Neuronal stem cell (in vitro differentiated cells): ENCODE measurements at regions not wholly inside any gene's neighbourhood (a gene's known extent, or its start where the extent isn't known, plus 50 kb on each side); places are given as distances from the start of the nearest gene placed in this dataset.
"Not testable (repeated sequence)": the region's sequence is repeated elsewhere in the genome, so short reads cannot be mapped to it uniquely, and the experiment has no call there.

Experiments used
- DNase-seq: peaks from one replicate; pipeline ENCODE4 v3.0.0-alpha.2; 2013; ENCODE audit warnings: low spot score
- H2AFZ ChIP-seq: one replicate; pipeline ENCODE4 v1.6.1; 2013; ENCODE audit warnings: mild to moderate bottlenecking, low read length, inconsistent platforms
- H2AK5ac ChIP-seq: 2 replicates; pipeline ENCODE4 v1.6.1; 2013; ENCODE audit warnings: low read depth, mild to moderate bottlenecking, inconsistent platforms, low read length, moderate library complexity, mixed read lengths
- H2BK120ac ChIP-seq: 2 replicates; pipeline ENCODE4 v1.6.1; 2013; ENCODE audit warnings: low read depth, mild to moderate bottlenecking, inconsistent platforms, low read length, moderate library complexity, mixed read lengths
- H2BK12ac ChIP-seq: one replicate; pipeline ENCODE4 v1.6.1; 2013; ENCODE audit warnings: low read length, inconsistent platforms
- H2BK15ac ChIP-seq: 2 replicates; pipeline ENCODE4 v1.6.1; 2013; ENCODE audit warnings: mild to moderate bottlenecking, low read length, inconsistent platforms, mixed read lengths
- H2BK5ac ChIP-seq: one replicate; pipeline ENCODE4 v1.6.1; 2013; ENCODE audit warnings: inconsistent platforms, mild to moderate bottlenecking, low read length, moderate library complexity
- H3K14ac ChIP-seq: one replicate; pipeline ENCODE4 v1.6.1; 2013; ENCODE audit warnings: low read length, inconsistent platforms
- H3K18ac ChIP-seq: 2 replicates; pipeline ENCODE4 v1.6.1; 2013; ENCODE audit warnings: low read length, inconsistent platforms
- H3K23ac ChIP-seq: 2 replicates; pipeline ENCODE4 v1.6.1; 2013; ENCODE audit warnings: low read depth, mild to moderate bottlenecking, mixed read lengths, low read length, inconsistent platforms; ENCODE audit not compliant: poor library complexity
- H3K27ac ChIP-seq: replicated peaks from 3 replicates; pipeline ENCODE4 v1.5.1; 2013; ENCODE audit warnings: low read length, inconsistent platforms
- H3K27me3 ChIP-seq, 3 experiments: 2 replicates each; pipeline ENCODE4 v1.6.1; 2013; ENCODE audit warnings: low read length in 3 of 3, mild to moderate bottlenecking in 2 of 3, inconsistent platforms in 1 of 3, low read depth in 1 of 3, mixed read lengths in 1 of 3, moderate library complexity in 1 of 3; ENCODE audit not compliant: control insufficient read depth in 3 of 3, insufficient read depth in 3 of 3
- H3K36me3 ChIP-seq, 2 donors: replicated peaks in 1 of 2; 2 replicates each; pipeline ENCODE4 v1.6.1; 2013; ENCODE audit warnings: low read length in 2 of 2; ENCODE audit not compliant: control insufficient read depth in 2 of 2, insufficient read depth in 2 of 2
- H3K4ac ChIP-seq: 2 replicates; pipeline ENCODE4 v1.6.1; 2013; ENCODE audit warnings: inconsistent platforms, mild to moderate bottlenecking, low read length, moderate library complexity
- H3K4me1 ChIP-seq, 2 donors: 1 replicate in 1 of 2; 2 replicates in 1 of 2; pipeline ENCODE4 v1.6.1; 2013; ENCODE audit warnings: low read length in 2 of 2, low read depth in 1 of 2; ENCODE audit not compliant: control insufficient read depth in 2 of 2, insufficient read depth in 1 of 2
- H3K4me2 ChIP-seq: one replicate; pipeline ENCODE4 v1.6.1; 2013; ENCODE audit warnings: mild to moderate bottlenecking, low read length, inconsistent platforms; ENCODE audit not compliant: insufficient read depth, poor library complexity, severe bottlenecking
- H3K4me3 ChIP-seq, 2 donors: 2 replicates each; pipeline ENCODE4 v1.5.1; 2013; ENCODE audit warnings: low read length in 2 of 2, mild to moderate bottlenecking in 2 of 2, inconsistent platforms in 1 of 2, moderate library complexity in 1 of 2
- H3K79me1 ChIP-seq: one replicate; pipeline ENCODE4 v1.6.1; 2013; ENCODE audit warnings: low read depth, mild to moderate bottlenecking, inconsistent platforms, low read length, moderate library complexity
- H3K9ac ChIP-seq: one replicate; pipeline ENCODE4 v1.6.1; 2013; ENCODE audit warnings: mild to moderate bottlenecking, low read depth, low read length, inconsistent platforms; ENCODE audit not compliant: poor library complexity
- H3K9me3 ChIP-seq, 2 donors: replicated peaks in 1 of 2; 2 replicates each; pipeline versions ENCODE3 to v1.6.1; 2013; ENCODE audit warnings: low read length in 2 of 2, mild to moderate bottlenecking in 2 of 2, inconsistent platforms in 1 of 2, low read depth in 1 of 2, mixed read lengths in 1 of 2, moderate library complexity in 1 of 2; ENCODE audit not compliant: control insufficient read depth in 2 of 2, insufficient read depth in 1 of 2
- H4K8ac ChIP-seq: one replicate; pipeline ENCODE4 v1.6.1; 2013; ENCODE audit warnings: low read depth, mild to moderate bottlenecking, inconsistent platforms, low read length, moderate library complexity
- H4K91ac ChIP-seq: one replicate; pipeline ENCODE4 v1.6.1; 2013; ENCODE audit warnings: low read length, low read depth, mild to moderate bottlenecking, inconsistent platforms; ENCODE audit not compliant: poor library complexity
- WGBS, 2 donors: extraction: QIAGEN DNeasy Blood & Tissue Kit; methylation state at CpG; one replicate each; pipeline ENCODE4 v1.1.7; 2013; ENCODE audit warnings: missing lambda C conversion rate in 2 of 2, mixed read lengths in 1 of 2; ENCODE audit not compliant: insufficient read length in 2 of 2, insufficient replicate concordance in 1 of 2; ENCODE audit errors: extremely low coverage in 2 of 2; 5-methylcytosine and 5-hydroxymethylcytosine counted together

DNA sequence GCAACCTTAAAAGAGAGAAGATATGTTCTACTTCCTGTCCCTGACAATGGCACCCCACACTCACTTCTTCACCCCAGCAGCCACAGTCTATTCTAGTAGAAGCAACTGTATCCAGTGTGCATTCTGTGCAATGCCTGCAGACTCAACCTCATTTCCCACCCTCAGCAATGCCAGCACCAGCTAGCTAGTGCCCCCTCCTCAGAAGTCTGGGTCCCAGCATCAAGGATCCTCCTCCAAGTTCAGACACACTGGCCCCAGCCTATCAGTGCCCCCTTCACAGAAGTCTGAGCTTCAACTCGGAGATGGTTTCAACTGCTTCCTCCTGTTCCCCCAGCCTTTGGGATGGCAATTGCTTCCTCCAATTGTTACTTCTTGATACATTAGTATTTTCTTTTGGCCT, 268.3 kb downstream of the MEX3B start:
- Histone ChIP-seq H2BK15ac (no peak overlapping the region), H3K4me1 (no peaks in the 10 kb centered on the region), H2BK5ac (no peak overlapping the region), H3K14ac (no peak overlapping the region), H3K36me3 (no peaks in the 10 kb centered on the region), H3K4me2 (no peak overlapping the region), H4K8ac (no peak overlapping the region), H3K27ac (no peak overlapping the region), H3K18ac (no peak overlapping the region), H3K9ac (no peak overlapping the region), H4K91ac (no peak overlapping the region), H2AK5ac (no peak overlapping the region), H3K79me1 (no peaks in the 10 kb centered on the region), H3K4me3 (no peak overlapping the region), H3K9me3 (no peaks in the 10 kb centered on the region), H3K23ac (no peak overlapping the region), H3K4ac (no peak overlapping the region), H2AFZ (no peak overlapping the region), H2BK12ac (no peak overlapping the region), H3K27me3 (no peaks in the 10 kb centered on the region), H2BK120ac (no peak overlapping the region)
- WGBS, 2 donors = no CpG with 5 or more reads among the region's 1 CpG
- no peak for DNase-seq

DNA sequence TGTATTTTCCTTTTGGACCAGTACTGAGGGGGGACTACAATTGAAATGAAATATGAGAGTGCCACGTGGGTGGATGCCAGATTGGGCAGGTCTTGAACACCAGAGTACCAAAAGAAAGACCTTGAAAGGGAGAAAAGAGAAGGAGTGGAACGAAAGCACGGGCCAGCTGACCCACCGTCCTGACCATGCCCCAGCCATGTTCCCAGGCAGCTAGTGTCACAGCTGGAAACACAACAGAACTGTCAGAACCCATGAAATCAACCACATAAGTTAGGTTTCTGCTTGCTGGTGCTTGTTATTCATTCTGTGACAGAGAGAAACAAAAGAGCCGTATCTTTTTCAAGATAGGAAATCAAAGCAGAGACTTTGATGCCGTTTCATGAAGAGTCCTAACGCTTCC, 268.8 kb downstream of the MEX3B start:
- Histone ChIP-seq H3K4me1 (no peaks in the 10 kb centered on the region), H3K4ac (no peak overlapping the region), H3K14ac (no peak overlapping the region), H3K18ac (no peak overlapping the region), H2BK120ac (no peak overlapping the region), H3K4me3 (no peak overlapping the region), H2BK12ac (no peak overlapping the region), H3K79me1 (no peaks in the 10 kb centered on the region), H2BK5ac (no peak overlapping the region), H3K23ac (no peak overlapping the region), H3K27me3 (no peaks in the 10 kb centered on the region), H2AFZ (no peak overlapping the region), H4K8ac (no peak overlapping the region), H2AK5ac (no peak overlapping the region), H4K91ac (no peak overlapping the region), H3K4me2 (no peak overlapping the region), H3K9me3 (no peaks in the 10 kb centered on the region), H3K36me3 (no peaks in the 10 kb centered on the region), H3K27ac (no peak overlapping the region), H3K9ac (no peak overlapping the region), H2BK15ac (no peak overlapping the region)
- no CpG with 5 or more reads among the region's 7 CpGs for WGBS, 2 donors
- no peak for DNase-seq

DNA sequence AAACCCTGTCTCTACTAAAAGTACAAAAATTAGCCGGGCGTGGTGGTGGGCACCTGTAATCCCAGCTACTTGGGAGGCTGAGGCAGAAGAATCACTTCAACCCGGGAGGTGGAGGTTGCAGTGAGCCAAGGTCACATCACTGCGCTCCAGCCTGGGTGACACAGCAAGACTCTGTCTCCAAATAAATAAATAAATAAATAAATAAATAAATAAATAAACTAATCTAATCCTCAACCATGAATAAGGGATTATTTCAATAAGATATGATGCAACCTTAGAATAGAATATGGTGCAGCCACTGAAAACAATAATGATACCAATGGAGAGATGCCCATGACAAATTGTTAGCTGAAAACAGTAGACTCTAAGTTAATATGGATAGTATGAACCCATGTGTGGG, 270.0 kb downstream of the MEX3B start:
- H3K9me3 ChIP-seq, H2AK5ac ChIP-seq, H3K27me3 ChIP-seq, H3K79me1 ChIP-seq, H2BK120ac ChIP-seq, H3K9ac ChIP-seq, H2BK15ac ChIP-seq, H3K27ac ChIP-seq, H4K91ac ChIP-seq, H3K4ac ChIP-seq, H2BK12ac ChIP-seq, H3K4me3 ChIP-seq, H4K8ac ChIP-seq, H3K4me1 ChIP-seq, H3K36me3 ChIP-seq, H2AFZ ChIP-seq, H3K4me2 ChIP-seq, H2BK5ac ChIP-seq, H3K18ac ChIP-seq, DNase-seq, H3K23ac ChIP-seq, H3K14ac ChIP-seq: not testable (repeated sequence)
- no CpG with 5 or more reads among the region's 4 CpGs for WGBS, 2 donors

DNA sequence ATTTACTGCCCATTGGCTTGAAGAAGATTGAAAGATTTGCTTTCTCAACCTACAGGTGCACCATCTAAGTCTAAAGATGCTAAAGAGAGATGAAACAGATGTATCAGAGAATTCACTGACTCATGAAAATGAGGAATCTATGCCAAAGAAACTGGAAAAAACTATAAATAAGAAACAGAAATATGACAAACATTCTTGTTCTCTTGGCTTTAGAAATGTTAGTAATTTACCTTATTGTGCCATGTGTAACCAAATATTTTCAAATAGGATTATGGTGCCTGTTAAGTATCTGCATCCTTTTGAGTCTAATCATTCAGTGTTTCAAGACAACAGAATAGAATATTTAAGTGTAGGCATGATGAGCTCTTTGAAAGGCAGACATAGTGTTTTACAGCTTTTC, 271.5 kb downstream of the MEX3B start:
- Histone ChIP-seq H3K79me1 (no peaks in the 10 kb centered on the region), H3K4me1 (no peaks in the 10 kb centered on the region), H3K18ac (no peak overlapping the region), H3K36me3 (no peaks in the 10 kb centered on the region), H4K8ac (no peak overlapping the region), H2BK120ac (no peak overlapping the region), H3K4me3 (no peak overlapping the region), H3K4me2 (no peak overlapping the region), H2BK15ac (no peak overlapping the region), H3K14ac (no peak overlapping the region), H3K9ac (no peak overlapping the region), H3K4ac (no peak overlapping the region), H4K91ac (no peak overlapping the region), H2BK12ac (no peak overlapping the region), H3K23ac (no peak overlapping the region), H3K9me3 (peaks cover 0 to 2% of the 10 kb centered on the region in 2 donors), H3K27me3 (no peaks in the 10 kb centered on the region), H2AK5ac (no peak overlapping the region), H2AFZ (no peak overlapping the region), H2BK5ac (no peak overlapping the region), H3K27ac (no peak overlapping the region)
- DNase-seq = no peak
